ES-I3 (cell line): ENCODE measurements at regions not wholly inside any gene's neighbourhood (a gene's known extent, or its start where the extent isn't known, plus 50 kb on each side); places are given as distances from the start of the nearest gene placed in this dataset.
A peak's percentile ranks its signal among the peaks of the same experiment; 100 is the strongest.
"Not testable (repeated sequence)": the region's sequence is repeated elsewhere in the genome, so short reads cannot be mapped to it uniquely, and the experiment has no call there.

Experiments
- H3K36me3 ChIP-seq: 2 replicates; pipeline ENCODE4 v1.6.1; 2013; ENCODE audit warnings: mild to moderate bottlenecking, low read length, control low read depth, moderate library complexity; ENCODE audit not compliant: insufficient read depth
- H3K4me1 ChIP-seq: 2 replicates; pipeline ENCODE4 v1.6.1; 2013; ENCODE audit warnings: mild to moderate bottlenecking, control low read depth, low read length; ENCODE audit not compliant: insufficient read depth
- H3K9ac ChIP-seq: 2 replicates; pipeline ENCODE4 v1.6.1; 2013; ENCODE audit warnings: low read depth, mild to moderate bottlenecking, low read length, moderate library complexity
- H3K9me3 ChIP-seq: 2 replicates; pipeline ENCODE4 v1.6.1; 2013; ENCODE audit warnings: mild to moderate bottlenecking, low read length, moderate library complexity; ENCODE audit not compliant: control insufficient read depth, insufficient read depth

DNA sequence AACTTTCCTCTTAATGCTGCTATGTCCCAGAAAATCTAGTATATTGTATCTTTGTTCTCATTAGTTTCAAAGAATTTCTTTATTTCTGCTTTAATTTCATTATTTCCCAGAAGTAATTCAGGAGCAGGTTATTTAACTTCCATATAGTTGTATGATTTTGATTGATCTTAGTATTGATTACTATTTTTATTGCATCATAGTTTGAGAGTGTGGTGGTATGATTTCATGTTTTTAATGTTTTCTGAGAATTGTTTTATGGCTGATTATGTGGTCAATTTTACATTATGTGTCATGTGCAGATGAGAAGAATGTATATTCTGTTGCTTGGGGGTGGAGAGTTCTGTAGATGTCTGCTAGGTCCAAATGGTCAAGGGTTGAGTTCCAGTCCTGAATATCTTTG, 425.6 kb upstream of the RORB start:
- peaks cover 20% of the 10 kb centered on the region for H3K9me3 ChIP-seq

DNA sequence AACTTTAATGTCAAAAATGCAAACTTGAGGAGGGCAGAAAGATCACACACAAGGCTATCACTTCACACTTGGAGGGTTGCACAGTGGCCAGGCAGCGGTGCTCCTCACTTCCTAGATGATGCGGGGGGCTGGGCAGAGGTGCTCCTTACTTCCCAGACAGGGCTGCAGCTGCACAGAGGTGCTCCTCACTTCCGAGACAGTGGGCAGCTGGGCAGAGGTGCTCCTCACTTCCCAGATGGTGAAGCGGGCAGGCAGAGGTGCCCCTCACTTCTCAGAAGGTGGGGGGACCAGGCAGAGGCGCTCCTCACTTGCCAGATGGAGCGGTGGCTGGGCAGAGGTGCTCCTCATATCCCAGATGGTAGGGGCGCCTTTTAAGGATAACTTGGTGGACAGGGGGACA, 423.2 kb upstream of the RORB start:
- H3K9ac ChIP-seq: no peak overlapping the region
- H3K4me1 ChIP-seq: peaks cover 3% of the 10 kb centered on the region; the same call in 1 of the 2 replicates
- peaks cover 20% of the 10 kb centered on the region for H3K9me3 ChIP-seq
- H3K36me3 ChIP-seq: no peaks in the 10 kb centered on the region; the same call in 1 of the 2 replicates

More for the DNA sequence above, 425.6 kb upstream of the RORB start:
- Histone ChIP-seq H3K9ac (no peak overlapping the region), H3K36me3 (no peaks in the 10 kb centered on the region; the same call in 1 of the 2 replicates), H3K4me1 (no peaks in the 10 kb centered on the region)

DNA sequence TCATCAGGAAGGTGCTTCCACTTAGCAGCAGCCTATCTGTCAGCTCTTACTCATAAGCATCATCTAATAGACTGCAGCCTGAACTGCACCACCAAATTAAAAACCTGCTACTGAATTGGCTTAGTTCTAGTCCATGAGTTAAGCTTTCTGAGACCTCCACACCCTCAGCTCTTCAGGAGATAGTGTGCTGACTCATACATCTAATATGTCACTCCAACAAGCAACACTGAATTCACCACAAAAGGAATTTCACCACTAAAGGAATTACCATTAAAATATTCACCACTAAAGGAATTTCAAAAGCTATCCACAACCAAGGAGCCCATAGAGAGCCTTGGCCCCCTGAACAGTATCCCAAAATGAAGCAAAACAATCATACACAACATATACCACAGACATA, 418.5 kb upstream of the RORB start:
- H3K4me1 ChIP-seq: peaks cover 14% of the 10 kb centered on the region
- H3K9ac ChIP-seq: no peak overlapping the region; the same call in 1 of the 2 replicates
- H3K9me3 ChIP-seq: peaks cover 10% of the 10 kb centered on the region
- H3K36me3 ChIP-seq: no peaks in the 10 kb centered on the region

- peaks cover 21% of the 10 kb centered on the region for H3K4me1 ChIP-seq
- H3K36me3 ChIP-seq, H3K9ac ChIP-seq, H3K9me3 ChIP-seq: not testable (repeated sequence)
Measured at GRCh38 chr9:74080652-74081051, 416.5 kb upstream of the RORB start.

- Histone ChIP-seq H3K9ac (no peak overlapping the region), H3K36me3 (no peaks in the 10 kb centered on the region), H3K4me1 (peaks cover 18% of the 10 kb centered on the region; the same call in 1 of the 2 replicates), H3K9me3 (peaks cover 7% of the 10 kb centered on the region)
Measured at GRCh38 chr9:74083681-74084433, 413.3 kb upstream of the RORB start.

- not testable (repeated sequence) for H3K36me3 ChIP-seq, H3K9me3 ChIP-seq
- H3K9ac ChIP-seq: peak overlapping the region; percentile 60; the same call in 1 of the 2 replicates
- peaks cover 11% of the 10 kb centered on the region; the same call in 1 of the 2 replicates for H3K4me1 ChIP-seq
Measured at GRCh38 chr9:74085384-74086037, 411.6 kb upstream of the RORB start.

- H3K9ac ChIP-seq, H3K4me1 ChIP-seq, H3K9me3 ChIP-seq: not testable (repeated sequence)
- H3K36me3 ChIP-seq: peaks cover 12% of the 10 kb centered on the region
Measured at GRCh38 chr9:74090921-74091320, 406.2 kb upstream of the RORB start.

GRCh38 chr9:74092491-74092834, 404.7 kb upstream of the RORB start:
- H3K36me3 ChIP-seq: peaks cover 12% of the 10 kb centered on the region
- no peak overlapping the region for H3K9ac ChIP-seq
- peaks cover 10% of the 10 kb centered on the region; the same call in 1 of the 2 replicates for H3K4me1 ChIP-seq

GRCh38 chr9:74094037-74094436, 403.1 kb upstream of the RORB start:
- H3K9me3 ChIP-seq, H3K9ac ChIP-seq: not testable (repeated sequence)
- peaks cover 15% of the 10 kb centered on the region for H3K36me3 ChIP-seq

More at GRCh38 chr9:74092491-74092834, 404.7 kb upstream of the RORB start:
- H3K9me3 ChIP-seq: no peaks in the 10 kb centered on the region; the same call in 1 of the 2 replicates

DNA sequence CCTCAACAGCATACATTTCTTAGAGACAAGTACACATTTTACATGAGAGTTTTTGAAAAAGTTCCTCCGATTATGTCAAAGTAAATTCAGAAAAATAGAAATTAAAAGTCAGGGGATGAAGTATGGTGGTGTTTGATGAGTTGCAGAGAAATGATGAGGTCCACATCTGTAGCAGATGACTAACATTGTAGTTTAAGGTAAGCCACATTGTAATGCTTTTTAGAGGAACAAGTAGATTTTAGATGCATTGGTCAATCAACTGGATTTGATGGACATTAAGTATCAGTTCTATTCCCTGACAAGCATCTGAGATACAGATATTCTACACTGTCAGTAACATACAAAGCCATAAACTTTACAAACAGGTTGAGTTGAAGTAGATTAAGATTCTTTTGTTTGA, 402.4 kb upstream of the RORB start:
- peaks cover 10% of the 10 kb centered on the region; the same call in 1 of the 2 replicates for H3K4me1 ChIP-seq
- no peak overlapping the region for H3K9ac ChIP-seq
- peaks cover 5% of the 10 kb centered on the region for H3K9me3 ChIP-seq
- peaks cover 18% of the 10 kb centered on the region for H3K36me3 ChIP-seq

More at GRCh38 chr9:74094037-74094436, 403.1 kb upstream of the RORB start:
- H3K4me1 ChIP-seq: not testable (repeated sequence)

DNA sequence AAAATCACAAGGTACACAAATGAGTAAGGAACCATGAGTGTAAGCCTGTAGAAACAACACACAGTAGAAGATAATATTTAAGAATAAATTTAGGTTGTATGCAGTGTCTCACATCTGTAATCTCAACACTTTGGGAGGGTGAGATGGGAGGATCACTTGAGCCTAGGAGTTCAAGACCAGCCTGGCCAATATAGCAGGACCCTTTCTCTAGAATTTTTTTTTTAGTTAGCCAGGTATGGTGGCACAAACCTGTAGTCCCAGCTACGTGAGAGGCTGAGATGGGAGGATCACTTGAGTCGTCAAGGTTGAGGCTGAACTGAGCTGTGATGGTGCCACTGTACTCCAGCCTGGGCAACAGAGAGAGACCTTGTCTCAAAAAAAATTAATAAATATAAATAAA, 401.2 kb upstream of the RORB start:
- peaks cover 14% of the 10 kb centered on the region for H3K36me3 ChIP-seq
- H3K9ac ChIP-seq: no peak overlapping the region
- peaks cover 10% of the 10 kb centered on the region; the same call in 1 of the 2 replicates for H3K4me1 ChIP-seq
- peaks cover 6% of the 10 kb centered on the region for H3K9me3 ChIP-seq

GRCh38 chr9:74096420-74096819, 400.7 kb upstream of the RORB start:
- Histone ChIP-seq H3K9me3 (peaks cover 9% of the 10 kb centered on the region), H3K36me3 (peaks cover 12% of the 10 kb centered on the region), H3K9ac (no peak overlapping the region), H3K4me1 (peaks cover 7% of the 10 kb centered on the region; the same call in 1 of the 2 replicates)

GRCh38 chr9:74100042-74100441, 397.1 kb upstream of the RORB start:
- Histone ChIP-seq H3K36me3 (peaks cover 6% of the 10 kb centered on the region), H3K4me1 (no peaks in the 10 kb centered on the region), H3K9me3 (peaks cover 11% of the 10 kb centered on the region), H3K9ac (no peak overlapping the region)

- not testable (repeated sequence) for H3K4me1 ChIP-seq, H3K36me3 ChIP-seq, H3K9ac ChIP-seq
- peaks cover 16% of the 10 kb centered on the region for H3K9me3 ChIP-seq
Measured at GRCh38 chr9:74102148-74102547, 395.0 kb upstream of the RORB start.

- H3K4me1 ChIP-seq: no peaks in the 10 kb centered on the region
- H3K36me3 ChIP-seq: peaks cover 6% of the 10 kb centered on the region
- H3K9me3 ChIP-seq: peaks cover 19% of the 10 kb centered on the region
- no peak overlapping the region for H3K9ac ChIP-seq
Measured at GRCh38 chr9:74102702-74103101, 394.4 kb upstream of the RORB start.
